ENCODE measurements at regions not wholly inside any gene's neighbourhood (a gene's known extent, or its start where the extent isn't known, plus 50 kb on each side); places are given as distances from the start of the nearest gene placed in this dataset.

DNA sequence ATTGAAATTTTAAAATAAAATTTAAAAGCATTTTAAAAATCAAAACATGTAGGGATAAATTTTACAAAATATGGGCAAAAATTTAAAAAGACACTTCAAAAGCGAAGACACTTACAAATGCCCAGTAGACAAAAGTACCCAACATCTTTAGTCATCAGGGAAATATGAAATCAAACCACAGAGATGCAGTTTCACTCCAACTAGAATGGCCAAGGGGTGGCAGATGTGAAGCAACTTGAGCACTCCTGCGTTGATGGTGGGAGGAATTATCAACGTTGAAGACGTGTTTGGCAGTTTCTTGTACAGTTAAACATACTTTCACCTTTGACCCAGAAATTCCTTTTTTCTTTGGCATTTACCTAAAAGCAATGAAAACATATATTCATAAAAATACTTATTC is 518.0 kb upstream of the SGCG start:
- TF ChIP-seq, protein P1, sequence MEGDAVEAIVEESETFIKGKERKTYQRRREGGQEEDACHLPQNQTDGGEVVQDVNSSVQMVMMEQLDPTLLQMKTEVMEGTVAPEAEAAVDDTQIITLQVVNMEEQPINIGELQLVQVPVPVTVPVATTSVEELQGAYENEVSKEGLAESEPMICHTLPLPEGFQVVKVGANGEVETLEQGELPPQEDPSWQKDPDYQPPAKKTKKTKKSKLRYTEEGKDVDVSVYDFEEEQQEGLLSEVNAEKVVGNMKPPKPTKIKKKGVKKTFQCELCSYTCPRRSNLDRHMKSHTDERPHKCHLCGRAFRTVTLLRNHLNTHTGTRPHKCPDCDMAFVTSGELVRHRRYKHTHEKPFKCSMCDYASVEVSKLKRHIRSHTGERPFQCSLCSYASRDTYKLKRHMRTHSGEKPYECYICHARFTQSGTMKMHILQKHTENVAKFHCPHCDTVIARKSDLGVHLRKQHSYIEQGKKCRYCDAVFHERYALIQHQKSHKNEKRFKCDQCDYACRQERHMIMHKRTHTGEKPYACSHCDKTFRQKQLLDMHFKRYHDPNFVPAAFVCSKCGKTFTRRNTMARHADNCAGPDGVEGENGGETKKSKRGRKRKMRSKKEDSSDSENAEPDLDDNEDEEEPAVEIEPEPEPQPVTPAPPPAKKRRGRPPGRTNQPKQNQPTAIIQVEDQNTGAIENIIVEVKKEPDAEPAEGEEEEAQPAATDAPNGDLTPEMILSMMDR (IDR thresholded peaks at IDR 0.05) = no peak
- TF ChIP-seq POLR2AphosphoS5 (IDR thresholded peaks at IDR 0.05) = no peak
